ENCODE measurements at regions not wholly inside any gene's neighbourhood (a gene's known extent, or its start where the extent isn't known, plus 50 kb on each side); places are given as distances from the start of the nearest gene placed in this dataset.

DNA sequence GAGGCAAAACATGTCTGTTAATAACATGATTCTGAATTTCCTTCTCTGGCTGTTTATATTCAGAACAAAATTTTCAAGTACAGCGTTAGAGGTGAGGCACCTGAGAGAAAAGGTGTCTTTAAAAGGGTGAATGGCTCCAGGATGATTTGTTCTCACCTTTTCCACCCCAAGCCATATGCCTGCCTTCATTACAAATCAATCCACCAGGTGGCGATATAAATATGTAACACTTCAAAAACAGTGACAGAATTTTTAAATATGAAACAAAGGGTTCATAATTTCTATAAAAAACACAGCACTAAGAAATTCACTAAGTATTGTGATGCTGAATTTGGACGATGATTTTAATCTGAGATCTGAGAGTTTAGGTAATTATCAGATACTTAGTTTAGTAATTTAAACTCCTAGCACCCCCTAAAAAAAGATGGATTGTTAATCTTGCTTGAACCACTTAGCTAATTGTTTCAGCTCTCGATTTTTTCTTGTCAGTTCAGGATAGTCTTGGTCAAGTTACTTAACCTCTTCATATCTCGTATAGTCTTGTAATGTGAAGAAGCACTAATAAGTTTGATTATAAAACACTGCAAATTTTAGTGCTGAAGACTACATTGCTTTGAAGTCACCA is 528.8 kb downstream of the CPS1 start:
- DNase-seq (ENCODE audit: low read depth in 6 of 9, low spot score in 9 of 9) = peak in 4 of 9 donors; percentile 4 to 26 (median 8)
- H3K27ac ChIP-seq (ENCODE audit: low read depth in 1 of 2, low read length in 1 of 2) = no peak overlapping the region
- no peak overlapping the region for H3K4me3 ChIP-seq (ENCODE audit: low read length in 2 of 2)
- H3K36me3 ChIP-seq (ENCODE audit: control insufficient read depth in 2 of 2, insufficient read depth in 2 of 2, low read length in 1 of 2) = no peaks in the 10 kb centered on the region
- WGBS = 35% methylated on average over 5 of the region's 5 CpGs
- no peaks in the 10 kb centered on the region for H3K9me3 ChIP-seq (ENCODE audit: control insufficient read depth in 2 of 2, insufficient read depth in 1 of 2, low read length in 1 of 2)
- H3K27me3 ChIP-seq (ENCODE audit: control insufficient read depth in 2 of 2, insufficient read depth in 1 of 2, low read length in 1 of 2) = no peaks in the 10 kb centered on the region
- H3K4me1 ChIP-seq (ENCODE audit: control insufficient read depth in 2 of 2, insufficient read depth in 2 of 2, low read length in 2 of 2) = no peaks in the 10 kb centered on the region

DNA sequence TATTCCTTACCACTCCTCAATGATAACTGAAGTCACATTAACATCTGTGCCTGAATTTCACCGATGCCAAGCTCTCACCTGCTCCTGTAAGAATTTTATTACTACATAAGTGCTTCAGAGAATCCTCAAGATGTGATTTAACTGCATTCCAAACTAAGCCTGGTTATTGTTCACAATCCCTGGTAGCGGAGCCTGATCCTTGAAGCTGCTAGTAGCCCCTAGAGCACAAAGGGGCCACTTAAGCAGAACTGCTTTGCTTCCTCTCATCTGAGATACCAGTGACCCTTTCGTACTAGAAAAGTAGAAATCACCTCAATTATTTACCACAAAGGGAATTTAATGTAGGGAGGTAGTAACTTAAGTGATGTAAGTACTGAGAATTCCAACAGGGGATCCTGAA is 529.6 kb downstream of the CPS1 start:
- Histone ChIP-seq H3K4me3 (ENCODE audit: low read length in 2 of 2) (no peak overlapping the region), H3K36me3 (ENCODE audit: control insufficient read depth in 2 of 2, insufficient read depth in 2 of 2, low read length in 1 of 2) (no peaks in the 10 kb centered on the region), H3K27ac (ENCODE audit: low read depth in 1 of 2, low read length in 1 of 2) (no peak overlapping the region), H3K4me1 (ENCODE audit: control insufficient read depth in 2 of 2, insufficient read depth in 2 of 2, low read length in 2 of 2) (no peaks in the 10 kb centered on the region), H3K27me3 (ENCODE audit: control insufficient read depth in 2 of 2, insufficient read depth in 1 of 2, low read length in 1 of 2) (no peaks in the 10 kb centered on the region), H3K9me3 (ENCODE audit: control insufficient read depth in 2 of 2, insufficient read depth in 1 of 2, low read length in 1 of 2) (no peaks in the 10 kb centered on the region)
- 87% methylated on average over 3 of the region's 3 CpGs for WGBS
- no peak for DNase-seq (ENCODE audit: low read depth in 6 of 9, low spot score in 9 of 9)

DNA sequence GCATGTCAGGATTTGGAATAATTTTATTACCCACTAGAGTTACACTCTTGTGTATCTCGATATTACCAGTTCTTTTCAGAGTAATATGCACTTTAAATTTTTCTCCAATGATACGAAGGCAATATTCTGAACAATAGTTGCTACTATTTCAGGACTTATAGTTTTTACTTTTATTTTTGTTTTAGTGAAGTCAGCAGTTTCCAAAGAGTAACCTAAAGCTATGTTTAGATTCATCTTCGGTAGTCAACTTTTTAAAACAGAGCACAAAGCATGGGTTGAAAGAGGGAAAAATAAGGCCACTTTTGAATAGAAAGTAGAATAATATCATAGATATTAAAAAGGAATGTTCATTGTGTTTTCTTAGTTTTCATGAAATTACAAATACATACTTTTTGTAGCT is 532.7 kb downstream of the CPS1 start:
- Histone ChIP-seq H3K36me3 (ENCODE audit: control insufficient read depth in 2 of 2, insufficient read depth in 2 of 2, low read length in 1 of 2) (no peaks in the 10 kb centered on the region), H3K27ac (ENCODE audit: low read depth in 1 of 2, low read length in 1 of 2) (no peak overlapping the region), H3K9me3 (ENCODE audit: control insufficient read depth in 2 of 2, insufficient read depth in 1 of 2, low read length in 1 of 2) (no peaks in the 10 kb centered on the region), H3K4me1 (ENCODE audit: control insufficient read depth in 2 of 2, insufficient read depth in 2 of 2, low read length in 2 of 2) (no peaks in the 10 kb centered on the region), H3K27me3 (ENCODE audit: control insufficient read depth in 2 of 2, insufficient read depth in 1 of 2, low read length in 1 of 2) (no peaks in the 10 kb centered on the region), H3K4me3 (ENCODE audit: low read length in 2 of 2) (no peak overlapping the region)
- DNase-seq (ENCODE audit: low read depth in 6 of 9, low spot score in 9 of 9) = no peak
- 96% methylated on average over 3 of the region's 3 CpGs for WGBS

DNA sequence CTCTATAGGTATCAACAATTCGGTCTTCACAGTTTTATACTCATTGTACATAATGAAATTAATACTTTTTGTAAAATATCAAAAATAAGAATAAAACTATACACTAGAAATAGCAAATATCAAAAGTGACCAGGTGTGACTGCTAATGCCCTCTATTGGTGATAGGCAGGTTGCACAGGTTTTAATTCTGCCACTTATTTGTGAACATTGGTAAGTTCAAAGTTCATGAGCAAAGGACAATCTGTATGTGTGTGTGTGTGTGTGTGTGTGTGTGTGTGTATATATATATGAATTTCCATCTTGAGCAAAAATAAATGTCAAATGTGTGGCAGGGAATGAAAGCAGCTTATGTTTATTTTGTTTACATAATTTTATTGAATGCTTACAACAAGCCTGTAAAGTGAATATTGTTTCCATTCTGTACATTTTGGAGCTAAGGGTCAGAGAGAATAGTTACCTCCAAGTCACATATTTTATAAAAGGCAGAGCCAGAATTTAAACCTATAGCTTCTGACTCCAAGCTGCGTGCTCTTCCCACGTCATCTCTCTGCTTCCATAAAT is 537.4 kb downstream of the CPS1 start:
- Histone ChIP-seq H3K4me1 (ENCODE audit: control insufficient read depth in 2 of 2, insufficient read depth in 2 of 2, low read length in 2 of 2) (no peaks in the 10 kb centered on the region), H3K4me3 (ENCODE audit: low read length in 2 of 2) (no peak overlapping the region), H3K27ac (ENCODE audit: low read depth in 1 of 2, low read length in 1 of 2) (no peak overlapping the region), H3K27me3 (ENCODE audit: control insufficient read depth in 2 of 2, insufficient read depth in 1 of 2, low read length in 1 of 2) (no peaks in the 10 kb centered on the region), H3K36me3 (ENCODE audit: control insufficient read depth in 2 of 2, insufficient read depth in 2 of 2, low read length in 1 of 2) (no peaks in the 10 kb centered on the region), H3K9me3 (ENCODE audit: control insufficient read depth in 2 of 2, insufficient read depth in 1 of 2, low read length in 1 of 2) (no peaks in the 10 kb centered on the region)
- WGBS = 92% methylated on average over 3 of the region's 3 CpGs
- no peak for DNase-seq (ENCODE audit: low read depth in 6 of 9, low spot score in 9 of 9)

DNA sequence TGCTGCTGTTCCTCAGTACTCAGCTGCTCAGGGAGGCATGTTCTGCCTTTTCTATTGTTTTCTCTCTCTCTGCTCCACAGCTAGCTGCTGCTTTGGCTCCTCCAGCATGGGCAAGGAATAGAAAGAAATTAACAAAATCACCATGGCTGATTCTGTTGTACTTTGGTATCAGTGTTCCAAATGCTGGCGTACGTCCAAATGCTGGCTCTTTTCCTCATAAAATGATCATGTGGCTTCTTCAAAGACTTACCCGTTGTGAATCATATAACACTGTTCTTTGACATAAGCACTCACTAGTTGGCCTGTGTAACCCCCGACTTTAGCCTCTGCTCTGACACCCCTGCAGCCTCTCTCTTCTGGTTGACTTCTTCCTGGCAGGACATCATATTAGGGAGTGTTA is 547.6 kb downstream of the CPS1 start:
- DNase-seq (ENCODE audit: low read depth in 6 of 9, low spot score in 9 of 9) = no peak
- Histone ChIP-seq H3K4me1 (ENCODE audit: control insufficient read depth in 2 of 2, insufficient read depth in 2 of 2, low read length in 2 of 2) (no peaks in the 10 kb centered on the region), H3K27ac (ENCODE audit: low read depth in 1 of 2, low read length in 1 of 2) (no peak overlapping the region), H3K9me3 (ENCODE audit: control insufficient read depth in 2 of 2, insufficient read depth in 1 of 2, low read length in 1 of 2) (peaks cover 0 to 3% of the 10 kb centered on the region in 2 donors), H3K36me3 (ENCODE audit: control insufficient read depth in 2 of 2, insufficient read depth in 2 of 2, low read length in 1 of 2) (no peaks in the 10 kb centered on the region), H3K4me3 (ENCODE audit: low read length in 2 of 2) (no peak overlapping the region), H3K27me3 (ENCODE audit: control insufficient read depth in 2 of 2, insufficient read depth in 1 of 2, low read length in 1 of 2) (no peaks in the 10 kb centered on the region)
- 88% methylated on average over 4 of the region's 4 CpGs for WGBS

DNA sequence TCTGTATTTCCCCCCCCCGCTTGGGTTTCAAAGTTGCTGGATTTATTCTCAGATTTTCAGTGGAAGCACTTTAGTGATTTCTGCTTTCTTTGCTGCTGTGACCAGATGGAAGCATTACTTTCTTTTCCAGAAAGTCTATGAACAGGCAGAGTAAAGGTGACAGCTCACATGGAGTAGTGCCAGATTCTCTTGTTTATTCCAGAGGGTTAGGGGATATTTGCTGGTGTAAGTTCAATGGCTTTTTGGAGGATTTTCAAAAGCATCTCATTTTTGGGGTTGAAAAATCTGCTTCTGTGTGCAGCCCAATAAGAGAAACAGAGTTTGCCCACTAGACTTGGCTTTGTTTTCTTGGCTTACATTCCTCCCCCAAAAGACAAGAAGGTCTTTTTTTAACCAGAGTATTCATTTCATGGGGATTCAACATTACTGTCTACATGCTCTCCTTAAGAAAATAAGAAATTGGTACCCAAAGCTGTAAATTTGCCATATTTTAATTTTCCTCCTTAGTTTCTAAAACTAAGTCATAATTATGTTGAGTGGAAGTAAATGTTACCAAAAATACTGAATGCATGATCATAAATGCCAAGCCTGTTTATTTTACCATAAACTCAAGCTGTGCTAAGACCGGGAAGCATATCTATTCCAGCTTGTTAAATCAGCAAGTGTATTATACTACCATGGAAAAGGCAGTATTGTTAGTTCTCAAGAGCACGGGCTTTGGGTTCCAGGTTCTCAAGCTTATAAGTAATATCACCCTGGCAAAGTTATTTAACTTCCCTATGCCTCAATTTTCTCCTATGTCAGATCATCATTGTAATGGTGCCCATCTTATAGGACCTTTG is 557.2 kb downstream of the CPS1 start:
- 79% methylated on average over 3 of the region's 3 CpGs for WGBS
- no peaks in the 10 kb centered on the region for H3K27me3 ChIP-seq (ENCODE audit: control insufficient read depth in 2 of 2, insufficient read depth in 1 of 2, low read length in 1 of 2)
- no peaks in the 10 kb centered on the region for H3K36me3 ChIP-seq (ENCODE audit: control insufficient read depth in 2 of 2, insufficient read depth in 2 of 2, low read length in 1 of 2)
- no peak overlapping the region for H3K4me3 ChIP-seq (ENCODE audit: low read length in 2 of 2)
- H3K4me1 ChIP-seq (ENCODE audit: control insufficient read depth in 2 of 2, insufficient read depth in 2 of 2, low read length in 2 of 2) = no peaks in the 10 kb centered on the region
- no peaks in the 10 kb centered on the region for H3K9me3 ChIP-seq (ENCODE audit: control insufficient read depth in 2 of 2, insufficient read depth in 1 of 2, low read length in 1 of 2)
- H3K27ac ChIP-seq (ENCODE audit: low read depth in 1 of 2, low read length in 1 of 2) = no peak overlapping the region
- no peak for DNase-seq (ENCODE audit: low read depth in 6 of 9, low spot score in 9 of 9)

DNA sequence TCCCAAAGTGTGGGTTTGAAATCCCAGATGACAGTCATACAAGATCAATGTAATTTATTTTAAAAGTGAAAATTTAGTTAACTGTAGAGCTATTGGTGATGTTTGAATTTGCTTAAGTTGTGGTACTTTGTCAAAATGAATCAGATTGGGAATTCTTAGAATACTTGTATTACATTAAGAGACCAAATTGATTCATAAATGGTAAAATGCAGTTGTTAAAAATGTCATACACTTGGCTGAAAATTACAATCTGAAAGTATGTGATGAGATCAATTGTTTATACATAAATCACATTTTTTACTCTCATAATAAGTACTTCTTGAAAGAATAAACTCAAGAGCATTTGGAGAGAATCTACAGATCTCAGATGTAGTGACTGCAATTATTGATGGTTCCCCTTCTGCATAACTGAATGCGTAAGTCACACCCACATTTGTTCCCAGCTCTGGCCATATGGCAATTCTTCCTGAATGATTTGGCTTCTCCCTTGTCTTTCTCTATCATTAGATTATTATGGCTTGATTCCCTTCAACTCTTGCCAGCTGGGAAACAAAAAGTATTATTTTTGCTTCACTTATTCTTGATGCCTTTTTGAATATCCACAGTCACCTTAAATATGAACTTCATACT is 558.5 kb downstream of the CPS1 start:
- no peaks in the 10 kb centered on the region for H3K9me3 ChIP-seq (ENCODE audit: control insufficient read depth in 2 of 2, insufficient read depth in 1 of 2, low read length in 1 of 2)
- H3K36me3 ChIP-seq (ENCODE audit: control insufficient read depth in 2 of 2, insufficient read depth in 2 of 2, low read length in 1 of 2) = no peaks in the 10 kb centered on the region
- no peak overlapping the region for H3K4me3 ChIP-seq (ENCODE audit: low read length in 2 of 2)
- no peak overlapping the region for H3K27ac ChIP-seq (ENCODE audit: low read depth in 1 of 2, low read length in 1 of 2)
- no peaks in the 10 kb centered on the region for H3K4me1 ChIP-seq (ENCODE audit: control insufficient read depth in 2 of 2, insufficient read depth in 2 of 2, low read length in 2 of 2)
- 100% methylated on average over 1 of the region's 1 CpG for WGBS
- DNase-seq (ENCODE audit: low read depth in 6 of 9, low spot score in 9 of 9) = no peak
- H3K27me3 ChIP-seq (ENCODE audit: control insufficient read depth in 2 of 2, insufficient read depth in 1 of 2, low read length in 1 of 2) = no peaks in the 10 kb centered on the region

DNA sequence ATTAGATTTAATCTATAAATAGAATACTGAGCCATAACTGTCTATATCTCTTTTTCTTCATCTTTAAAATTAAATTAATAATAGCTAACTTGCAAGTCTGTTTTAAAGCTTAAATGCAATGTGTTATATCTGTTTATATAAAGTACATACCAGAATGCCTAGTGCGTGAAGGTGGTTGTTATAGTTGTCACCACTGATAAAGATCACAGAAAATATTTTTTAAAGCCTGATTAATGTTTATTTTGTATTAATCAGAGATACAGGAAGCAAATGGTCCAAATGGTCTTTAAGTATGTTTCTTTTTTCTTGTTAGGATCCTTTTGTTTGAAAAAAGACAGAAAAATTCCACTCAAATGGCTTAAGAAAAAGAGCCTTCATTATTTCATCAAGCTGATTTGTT is 560.6 kb downstream of the CPS1 start:
- Histone ChIP-seq H3K27me3 (ENCODE audit: control insufficient read depth in 2 of 2, insufficient read depth in 1 of 2, low read length in 1 of 2) (no peaks in the 10 kb centered on the region), H3K9me3 (ENCODE audit: control insufficient read depth in 2 of 2, insufficient read depth in 1 of 2, low read length in 1 of 2) (no peaks in the 10 kb centered on the region), H3K4me3 (ENCODE audit: low read length in 2 of 2) (no peak overlapping the region), H3K27ac (ENCODE audit: low read depth in 1 of 2, low read length in 1 of 2) (no peak overlapping the region), H3K4me1 (ENCODE audit: control insufficient read depth in 2 of 2, insufficient read depth in 2 of 2, low read length in 2 of 2) (no peaks in the 10 kb centered on the region), H3K36me3 (ENCODE audit: control insufficient read depth in 2 of 2, insufficient read depth in 2 of 2, low read length in 1 of 2) (no peaks in the 10 kb centered on the region)
- WGBS = 90% methylated on average over 1 of the region's 1 CpG
- DNase-seq (ENCODE audit: low read depth in 6 of 9, low spot score in 9 of 9) = no peak

DNA sequence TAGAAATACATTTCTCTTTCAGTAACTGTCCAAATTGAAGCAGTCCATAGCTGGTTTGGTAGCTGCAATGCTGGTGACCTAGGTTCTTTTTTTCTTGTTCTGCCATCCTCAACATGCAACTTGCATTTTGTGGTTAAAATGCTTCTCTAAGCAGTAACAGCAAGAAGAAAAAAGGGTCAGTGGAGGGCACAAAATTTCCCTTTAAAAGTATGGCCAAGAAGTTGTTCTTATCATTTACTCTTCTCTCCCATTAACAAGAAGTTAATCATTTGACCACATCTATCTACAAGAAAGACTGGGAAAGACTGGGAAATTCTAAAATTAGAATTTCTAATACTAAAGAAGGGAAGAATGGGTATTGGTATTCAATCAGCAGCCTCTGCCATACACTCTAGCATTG is 569.9 kb downstream of the CPS1 start:
- H3K4me3 ChIP-seq (ENCODE audit: low read length in 2 of 2) = no peak overlapping the region
- no peaks in the 10 kb centered on the region for H3K36me3 ChIP-seq (ENCODE audit: control insufficient read depth in 2 of 2, insufficient read depth in 2 of 2, low read length in 1 of 2)
- H3K27ac ChIP-seq (ENCODE audit: low read depth in 1 of 2, low read length in 1 of 2) = no peak overlapping the region
- no peaks in the 10 kb centered on the region for H3K9me3 ChIP-seq (ENCODE audit: control insufficient read depth in 2 of 2, insufficient read depth in 1 of 2, low read length in 1 of 2)
- no peaks in the 10 kb centered on the region for H3K27me3 ChIP-seq (ENCODE audit: control insufficient read depth in 2 of 2, insufficient read depth in 1 of 2, low read length in 1 of 2)
- H3K4me1 ChIP-seq (ENCODE audit: control insufficient read depth in 2 of 2, insufficient read depth in 2 of 2, low read length in 2 of 2) = no peaks in the 10 kb centered on the region
- no peak for DNase-seq (ENCODE audit: low read depth in 6 of 9, low spot score in 9 of 9)

Data from thymus (tissue), 11 donors.